Hematopoietic multipotent progenitor cell treated with erythropoietin and hydrocortisone succinate and interleukin-3 and kit ligand, for 4 days (in vitro differentiated cells): ENCODE measurements at regions not wholly inside any gene's neighbourhood (a gene's known extent, or its start where the extent isn't known, plus 50 kb on each side); places are given as distances from the start of the nearest gene placed in this dataset.
"Not testable (repeated sequence)": the region's sequence is repeated elsewhere in the genome, so short reads cannot be mapped to it uniquely, and the experiment has no call there.

Experiments used
- DNase-seq: peaks from one replicate; pipeline ENCODE4 v3.0.0-alpha.2; 2015

GRCh38 chr1:73766786-73767348 is 431.1 kb downstream of the LRRIQ3 start:
- DNase-seq, result no peak

- no peak for DNase-seq
Observed at GRCh38 chr1:73765551-73766233, 432.3 kb downstream of the LRRIQ3 start.

GRCh38 chr1:73761559-73761958 is 436.4 kb downstream of the LRRIQ3 start:
- no peak for DNase-seq

- no peak for DNase-seq
Observed at GRCh38 chr1:73759011-73759410, 439.0 kb downstream of the LRRIQ3 start.

- DNase-seq, result no peak
Observed at GRCh38 chr1:73756817-73757216, 441.2 kb downstream of the LRRIQ3 start.

GRCh38 chr1:73755649-73756048 is 442.3 kb downstream of the LRRIQ3 start:
- DNase-seq, result no peak

GRCh38 chr1:73749996-73750395 is 448.0 kb downstream of the LRRIQ3 start:
- DNase-seq, result no peak

GRCh38 chr1:73744985-73745384 is 453.0 kb downstream of the LRRIQ3 start:
- no peak for DNase-seq

- DNase-seq, result no peak
Observed at GRCh38 chr1:73736125-73736524, 461.9 kb downstream of the LRRIQ3 start.

- no peak for DNase-seq
Observed at GRCh38 chr1:73727036-73727435, 470.9 kb downstream of the LRRIQ3 start.

- DNase-seq, result no peak
Observed at GRCh38 chr1:73722055-73722454, 475.9 kb downstream of the LRRIQ3 start.

GRCh38 chr1:73717976-73718375 is 480.0 kb downstream of the LRRIQ3 start:
- DNase-seq, result no peak

GRCh38 chr1:73711089-73711488 is 486.9 kb downstream of the LRRIQ3 start:
- DNase-seq, result no peak

GRCh38 chr1:73701826-73702225 is 496.1 kb downstream of the LRRIQ3 start:
- DNase-seq, result no peak

- DNase-seq, result no peak
Observed at GRCh38 chr1:73676186-73676585, 521.8 kb downstream of the LRRIQ3 start.

- DNase-seq, result peak; percentile 58
Observed at GRCh38 chr1:73674945-73675561, 522.9 kb downstream of the LRRIQ3 start.

GRCh38 chr1:73673971-73674370 is 524.0 kb downstream of the LRRIQ3 start:
- DNase-seq, result no peak

- no peak for DNase-seq
Observed at GRCh38 chr1:73671530-73671929, 526.4 kb downstream of the LRRIQ3 start.

GRCh38 chr1:73667959-73668358 is 530.0 kb downstream of the LRRIQ3 start:
- not testable (repeated sequence) for DNase-seq

- no peak for DNase-seq
Observed at GRCh38 chr1:73662526-73662925, 535.5 kb downstream of the LRRIQ3 start.

GRCh38 chr1:73659136-73659535 is 538.8 kb downstream of the LRRIQ3 start:
- DNase-seq, result no peak

- DNase-seq, result no peak
Observed at GRCh38 chr1:73654714-73655113, 543.3 kb downstream of the LRRIQ3 start.

- DNase-seq, result no peak
Observed at GRCh38 chr1:73644198-73644597, 553.8 kb downstream of the LRRIQ3 start.

GRCh38 chr1:73639494-73639893 is 558.5 kb downstream of the LRRIQ3 start:
- DNase-seq, result no peak

GRCh38 chr1:73637264-73637663 is 560.7 kb downstream of the LRRIQ3 start:
- peak; percentile 45 for DNase-seq
